ENCODE measurements at regions not wholly inside any gene's neighbourhood (a gene's known extent, or its start where the extent isn't known, plus 50 kb on each side); places are given as distances from the start of the nearest gene placed in this dataset.

GRCh38 chr1:82931006-82931405, 1067.9 kb downstream of the TTLL7 start:
- TF ChIP-seq POLR2A (IDR thresholded peaks at IDR 0.05; ENCODE audit: low read depth, low read length) (no peak), POLR2AphosphoS5 (IDR thresholded peaks at IDR 0.05; ENCODE audit: low read depth, low read length) (no peak)
